Pancreas (tissue), 10 donors: ENCODE measurements at regions not wholly inside any gene's neighbourhood (a gene's known extent, or its start where the extent isn't known, plus 50 kb on each side); places are given as distances from the start of the nearest gene placed in this dataset.
A peak's percentile ranks its signal among the peaks of the same experiment; 100 is the strongest.

ENCODE experiments used
- ATAC-seq, 4 donors: fragments of 200-7000 bp; cut with Tn5 transposase; one replicate each; pipeline versions ENCODE4 v1.8.0 to v1.9.1; 2020; ENCODE audit warnings: mild to moderate bottlenecking in 4 of 4, moderate library complexity in 4 of 4
- DNase-seq, 6 donors: peaks; one replicate each; pipeline ENCODE4 v3.0.0-alpha.2; 2020
- FAIRE-seq: peaks from 2 replicates; lab custom pipeline; 2012; peaks lifted over from hg19 to GRCh38; lab: Jason Lieb, UNC
- H3K27ac ChIP-seq, 4 donors: fragments of 200-600 bp; sonication (generic); 1 replicate in 3 of 4; 2 replicates in 1 of 4; pipeline versions ENCODE4 v1.5.0 to v1.8.0; 2020
- H3K27me3 ChIP-seq, 4 donors: fragments of 200-600 bp; one replicate each; pipeline ENCODE4 v1.8.0; 2021
- H3K36me3 ChIP-seq, 3 donors: fragments of 200-600 bp; sonication (generic) in 1 of 3; one replicate each; pipeline versions ENCODE4 v1.5.0 to v1.8.0; 2020 to 2021
- H3K4me1 ChIP-seq, 3 donors: fragments of 200-600 bp; one replicate each; pipeline ENCODE4 v1.8.0; 2021
- H3K4me3 ChIP-seq, 4 donors: fragments of 200-600 bp; sonication (generic) in 2 of 4; one replicate each; pipeline versions ENCODE4 v1.5.0 to v1.8.0; 2020 to 2021
- H3K9me3 ChIP-seq, 4 donors: fragments of 200-600 bp; one replicate each; pipeline ENCODE4 v1.8.0; 2021
- CTCF ChIP-seq, 4 donors: fragments of 200-600 bp; sonication (generic) in 3 of 4; IDR thresholded peaks; one replicate each; pipeline versions ENCODE4 v1.5.0 to v1.8.0; 2021; ENCODE audit warnings: antibody characterized with exemption in 4 of 4
- WGBS, 2 donors: extraction: QIAGEN DNeasy Blood & Tissue Kit; methylation state at CpG; one replicate each; pipeline ENCODE4 v1.1.7; 2013; 5-methylcytosine and 5-hydroxymethylcytosine counted together
- intact Hi-C, 3 donors: fragments of 100-400 bp; cut with DNase I; formaldehyde crosslinking; loops; one replicate each; pipeline versions ENCODE4 v1.11.1 to v1.14.2; 2022
- donor health status: healthy with polysubstance abuse.
- donor health status: DM: no; HTN: no; CAD: no; lungs with moderate emphysema.
- donor health status: DM: no; HTN: no; CAD: no.
- donor health status: control.
- donor health status: control.
- donor health status: Bipolar disorder and iron deficiency.
- donor health status: DM: yes; HTN: yes; CAD: no.
- donor health status: DM: no; HTN: no; CAD: no.
- donor health status: DM: no; HTN: no; CAD: no.
- donor health status: DM: yes; HTN: yes; CAD: no.

DNA sequence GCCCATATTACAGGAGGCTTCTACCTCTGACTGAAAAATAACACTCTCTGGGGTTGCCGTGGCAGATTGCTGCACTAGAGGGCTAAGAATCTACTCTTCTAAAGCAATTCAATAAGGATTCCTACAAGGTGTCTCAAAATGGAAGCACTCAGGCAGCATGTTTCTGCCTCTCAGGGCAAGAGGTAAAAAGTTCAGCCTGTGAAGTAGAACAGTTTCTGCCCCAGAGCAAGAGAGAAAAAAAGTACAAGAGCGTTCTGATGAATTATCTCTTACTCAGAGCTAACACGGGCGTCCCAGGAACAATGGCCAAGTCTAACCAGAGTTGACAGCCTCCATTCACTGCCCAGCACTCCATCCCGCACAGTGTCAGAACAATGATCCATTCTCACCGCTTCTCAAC, 71.3 kb upstream of the TES start:
- Histone ChIP-seq H3K27me3 (no peaks in the 10 kb centered on the region), H3K36me3 (no peaks in the 10 kb centered on the region), H3K9me3 (no peaks in the 10 kb centered on the region), H3K4me1 (no peaks in the 10 kb centered on the region), H3K27ac (no peak overlapping the region), H3K4me3 (no peak overlapping the region)
- ATAC-seq (peak in 1 of 4 donors; percentile 22), FAIRE-seq (no peak), DNase-seq (no peak)
- no peak for TF ChIP-seq CTCF (IDR thresholded peaks at IDR 0.05)
- 78 to 83% methylated on average over 6 of the region's 6 CpGs for WGBS, 2 donors
- intact Hi-C loops, result no loop called here

DNA sequence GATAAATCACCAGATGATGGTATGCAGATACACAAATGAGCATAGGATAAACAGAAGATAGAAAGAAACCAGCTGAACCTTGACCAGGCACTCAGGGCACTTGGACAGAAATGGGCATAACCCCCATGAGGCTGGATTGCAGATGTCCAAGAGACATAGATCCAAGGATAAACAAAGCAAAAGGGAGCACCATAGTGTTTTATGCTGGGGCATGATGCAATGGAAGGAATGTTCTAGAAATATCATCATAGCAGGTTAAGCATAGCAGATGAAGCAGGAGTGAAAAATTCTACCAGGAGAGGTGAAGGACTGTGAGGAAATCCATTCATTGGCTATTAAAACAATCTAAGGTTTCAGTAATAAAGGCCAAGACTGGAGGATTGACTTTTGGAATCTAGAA, 70.5 kb upstream of the TES start:
- Histone ChIP-seq H3K4me3 (no peak overlapping the region), H3K9me3 (no peaks in the 10 kb centered on the region), H3K27me3 (no peaks in the 10 kb centered on the region), H3K27ac (no peak overlapping the region), H3K4me1 (no peaks in the 10 kb centered on the region), H3K36me3 (no peaks in the 10 kb centered on the region)
- no peak for FAIRE-seq
- ATAC-seq, result no peak
- TF ChIP-seq CTCF (IDR thresholded peaks at IDR 0.05), result no peak
- intact Hi-C loops, result no loop called here
- DNase-seq, result no peak

GRCh38 chr7:116142374-116142773, 68.0 kb upstream of the TES start:
- Histone ChIP-seq H3K4me3 (no peak overlapping the region), H3K36me3 (no peaks in the 10 kb centered on the region), H3K9me3 (no peaks in the 10 kb centered on the region), H3K27ac (no peak overlapping the region), H3K4me1 (no peaks in the 10 kb centered on the region), H3K27me3 (no peaks in the 10 kb centered on the region)
- intact Hi-C loops, result no loop called here
- WGBS, 2 donors, result 87 to 89% methylated on average over 1 of the region's 1 CpG
- DNase-seq, result no peak
- TF ChIP-seq CTCF (IDR thresholded peaks at IDR 0.05), result no peak
- ATAC-seq, result no peak
- no peak for FAIRE-seq

- 64 to 74% methylated on average over 6 of the region's 6 CpGs for WGBS, 2 donors
- TF ChIP-seq CTCF (IDR thresholded peaks at IDR 0.05), result no peak
- no peak for FAIRE-seq
- intact Hi-C loops, result no loop called here
- ATAC-seq, result no peak
- H3K36me3 ChIP-seq, result no peaks in the 10 kb centered on the region
- H3K27me3 ChIP-seq, result no peaks in the 10 kb centered on the region
- no peak overlapping the region for H3K27ac ChIP-seq
- no peaks in the 10 kb centered on the region for H3K4me1 ChIP-seq
- H3K9me3 ChIP-seq, result no peaks in the 10 kb centered on the region
- no peak overlapping the region for H3K4me3 ChIP-seq
- no peak for DNase-seq
Observed at GRCh38 chr7:116142850-116143249, 67.5 kb upstream of the TES start.

GRCh38 chr7:116145245-116145852, 65.0 kb upstream of the TES start:
- Histone ChIP-seq H3K4me3 (no peak overlapping the region), H3K9me3 (no peaks in the 10 kb centered on the region), H3K36me3 (no peaks in the 10 kb centered on the region), H3K27ac (no peak overlapping the region), H3K4me1 (no peaks in the 10 kb centered on the region), H3K27me3 (no peaks in the 10 kb centered on the region)
- 59 to 63% methylated on average over 2 of the region's 2 CpGs for WGBS, 2 donors
- DNase-seq, result no peak
- no peak for ATAC-seq
- TF ChIP-seq CTCF (IDR thresholded peaks at IDR 0.05), result no peak
- intact Hi-C loops, result no loop called here
- no peak for FAIRE-seq
